Keratinocyte (primary cell): ENCODE measurements at regions not wholly inside any gene's neighbourhood (a gene's known extent, or its start where the extent isn't known, plus 50 kb on each side); places are given as distances from the start of the nearest gene placed in this dataset.

Experiments used
- DNase-seq: peaks from one replicate; pipeline ENCODE4 v3.0.0-alpha.2; 2011; ENCODE audit warnings: low read depth, missing footprints, low spot score
- FAIRE-seq: peaks from 2 replicates; lab custom pipeline; 2011; peaks lifted over from hg19 to GRCh38; lab: Jason Lieb, UNC
- H2AFZ ChIP-seq: 2 replicates; pipeline ENCODE4 v1.6.0; 2012; ENCODE audit warnings: low read length, control low read depth, inconsistent platforms; ENCODE audit not compliant: control insufficient read depth
- H3K27ac ChIP-seq: 2 replicates; pipeline ENCODE4 v1.5.1; 2011; ENCODE audit warnings: low read length; ENCODE audit not compliant: control insufficient read depth, insufficient read depth
- H3K27me3 ChIP-seq: 3 replicates; pipeline ENCODE4 v1.6.0; 2011; ENCODE audit warnings: low read length; ENCODE audit not compliant: control insufficient read depth, insufficient read depth; ENCODE audit errors: extremely low read depth
- H3K36me3 ChIP-seq, 2 experiments: 2 replicates in 1 of 2; 3 replicates in 1 of 2; pipeline ENCODE4 v1.5.1; 2011; ENCODE audit warnings: low read length in 2 of 2, mild to moderate bottlenecking in 1 of 2; ENCODE audit not compliant: control insufficient read depth in 2 of 2, insufficient read depth in 2 of 2; ENCODE audit errors: extremely low read depth in 1 of 2
- H3K4me1 ChIP-seq: 3 replicates; pipeline ENCODE4 v1.5.1; 2011; ENCODE audit warnings: low read length; ENCODE audit not compliant: control insufficient read depth, insufficient read depth; ENCODE audit errors: extremely low read depth
- H3K4me2 ChIP-seq: 3 replicates; pipeline ENCODE4 v1.6.0; 2011; ENCODE audit warnings: low read depth, low read length; ENCODE audit not compliant: control insufficient read depth, insufficient read depth; ENCODE audit errors: extremely low read depth
- H3K4me3 ChIP-seq, 3 experiments: fragments of 200-600 bp in 1 of 3; sonication (generic) in 1 of 3; 2 replicates in 2 of 3; 3 replicates in 1 of 3; pipeline ENCODE4 v1.5.1; 2011 to 2016; ENCODE audit warnings: low read length in 3 of 3, mild to moderate bottlenecking in 3 of 3, control low read depth in 2 of 3, inconsistent platforms in 1 of 3, low read depth in 1 of 3, mixed read lengths in 1 of 3, mixed run types in 1 of 3, moderate library complexity in 1 of 3; ENCODE audit not compliant: control insufficient read depth in 2 of 3, insufficient read depth in 2 of 3; ENCODE audit errors: extremely low read depth in 1 of 3
- H3K79me2 ChIP-seq: 2 replicates; pipeline ENCODE4 v1.6.0; 2012; ENCODE audit warnings: low read length; ENCODE audit not compliant: control insufficient read depth, insufficient read depth
- H3K9ac ChIP-seq: 3 replicates; pipeline ENCODE4 v1.6.0; 2011; ENCODE audit warnings: low read length; ENCODE audit not compliant: control insufficient read depth, insufficient read depth; ENCODE audit errors: extremely low read depth
- H3K9me1 ChIP-seq: 3 replicates; pipeline ENCODE4 v1.6.0; 2011; ENCODE audit warnings: low read length; ENCODE audit not compliant: control insufficient read depth, insufficient read depth; ENCODE audit errors: extremely low read depth
- H3K9me3 ChIP-seq: 2 replicates; pipeline ENCODE4 v1.5.1; 2012; ENCODE audit warnings: low read depth, low read length; ENCODE audit not compliant: control insufficient read depth
- H4K20me1 ChIP-seq: 3 replicates; pipeline ENCODE4 v1.6.0; 2011; ENCODE audit warnings: low read length; ENCODE audit not compliant: control insufficient read depth, insufficient read depth; ENCODE audit errors: extremely low read depth
- EZH2 ChIP-seq: IDR thresholded peaks from one replicate; pipeline ENCODE4 v1.6.1; 2012; ENCODE audit warnings: inconsistent platforms, mild to moderate bottlenecking, low read length, moderate library complexity
- dilution Hi-C: fragments of 300-500 bp; cut with MboI; formaldehyde crosslinking; loops from one replicate; pipeline ENCODE4 v1.7.0; 2020; ENCODE audit warnings: low sequenced_read_pairs; ENCODE audit not compliant: extremely low pct_ligation_motif_present
- TF ChIP-seq, protein P1 (sequence below), 3 experiments: IDR thresholded peaks in 1 of 3; conservative IDR thresholded peaks in 1 of 3; optimal IDR thresholded peaks in 1 of 3; 2 replicates in 2 of 3; 3 replicates in 1 of 3; pipeline versions ENCODE3 to v1.5.1; 2011; ENCODE audit warnings: low read length in 3 of 3, mild to moderate bottlenecking in 3 of 3, moderate library complexity in 2 of 3, control low read depth in 1 of 3, inconsistent platforms in 1 of 3; ENCODE audit not compliant: insufficient read depth in 2 of 3; ENCODE audit errors: extremely low read depth in 1 of 3

DNA sequence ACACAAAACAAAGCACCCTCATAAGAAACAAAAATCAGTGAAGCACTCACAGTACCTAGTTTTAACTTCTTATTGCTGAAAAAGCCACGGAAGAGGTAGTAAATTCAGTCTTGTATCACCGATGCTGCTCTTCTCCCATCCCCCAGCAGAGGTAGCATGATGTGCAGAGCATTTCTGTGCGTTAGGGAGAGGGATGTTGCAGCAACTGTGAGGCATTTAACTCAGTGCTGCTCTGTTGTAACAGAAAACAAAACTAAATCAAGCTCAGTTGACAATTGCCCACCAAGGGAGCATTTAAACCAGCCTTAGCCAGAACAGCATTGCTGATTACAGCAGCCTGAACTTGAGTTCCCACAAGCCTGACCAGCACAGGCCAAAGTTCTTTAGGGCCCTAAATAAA is 1279.7 kb upstream of the ADGRL3 start:
- Histone ChIP-seq H3K4me2 (no peak overlapping the region), H3K36me3 (no peaks in the 10 kb centered on the region), H3K9ac (no peak overlapping the region), H3K27ac (no peak overlapping the region), H3K79me2 (no peaks in the 10 kb centered on the region), H4K20me1 (no peaks in the 10 kb centered on the region), H2AFZ (no peak overlapping the region), H3K27me3 (no peaks in the 10 kb centered on the region), H3K4me1 (peaks cover 4% of the 10 kb centered on the region), H3K9me3 (no peaks in the 10 kb centered on the region), H3K4me3 (no peak overlapping the region), H3K9me1 (no peaks in the 10 kb centered on the region)
- no peak for TF ChIP-seq EZH2
- TF ChIP-seq, protein P1, sequence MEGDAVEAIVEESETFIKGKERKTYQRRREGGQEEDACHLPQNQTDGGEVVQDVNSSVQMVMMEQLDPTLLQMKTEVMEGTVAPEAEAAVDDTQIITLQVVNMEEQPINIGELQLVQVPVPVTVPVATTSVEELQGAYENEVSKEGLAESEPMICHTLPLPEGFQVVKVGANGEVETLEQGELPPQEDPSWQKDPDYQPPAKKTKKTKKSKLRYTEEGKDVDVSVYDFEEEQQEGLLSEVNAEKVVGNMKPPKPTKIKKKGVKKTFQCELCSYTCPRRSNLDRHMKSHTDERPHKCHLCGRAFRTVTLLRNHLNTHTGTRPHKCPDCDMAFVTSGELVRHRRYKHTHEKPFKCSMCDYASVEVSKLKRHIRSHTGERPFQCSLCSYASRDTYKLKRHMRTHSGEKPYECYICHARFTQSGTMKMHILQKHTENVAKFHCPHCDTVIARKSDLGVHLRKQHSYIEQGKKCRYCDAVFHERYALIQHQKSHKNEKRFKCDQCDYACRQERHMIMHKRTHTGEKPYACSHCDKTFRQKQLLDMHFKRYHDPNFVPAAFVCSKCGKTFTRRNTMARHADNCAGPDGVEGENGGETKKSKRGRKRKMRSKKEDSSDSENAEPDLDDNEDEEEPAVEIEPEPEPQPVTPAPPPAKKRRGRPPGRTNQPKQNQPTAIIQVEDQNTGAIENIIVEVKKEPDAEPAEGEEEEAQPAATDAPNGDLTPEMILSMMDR (optimal IDR thresholded peaks at IDR 0.05 in 1 of 3, IDR thresholded peaks at IDR 0.05 in 1 of 3, conservative IDR thresholded peaks at IDR 0.05 in 1 of 3; ENCODE audit: extremely low read depth in 1 of 3, insufficient read depth in 2 of 3, low read length in 3 of 3), result no peak
- dilution Hi-C loops, result no loop called here
- no peak for DNase-seq
- no peak for FAIRE-seq

DNA sequence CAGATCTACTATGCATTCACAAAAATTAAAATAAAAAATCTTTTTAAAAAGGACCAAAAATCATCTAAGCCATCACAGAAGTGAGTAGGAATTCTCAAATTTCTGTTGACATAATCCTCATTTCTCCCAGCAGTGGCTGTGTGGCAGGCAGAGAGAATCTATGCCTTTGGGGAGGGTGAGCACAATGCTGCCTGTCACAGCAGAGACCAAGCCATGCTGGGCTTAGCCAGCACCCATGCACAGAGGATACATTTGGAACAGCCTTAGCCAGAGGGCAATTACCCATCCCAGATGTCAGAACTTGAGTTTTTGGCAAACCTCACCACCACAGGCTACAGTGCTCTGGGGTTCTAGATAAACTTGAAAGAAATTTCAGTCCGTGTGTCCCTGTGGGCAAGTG is 1274.8 kb upstream of the ADGRL3 start:
- no peak overlapping the region for H3K9ac ChIP-seq
- no peak overlapping the region for H3K4me3 ChIP-seq
- FAIRE-seq (peak; percentile 9), DNase-seq (no peak)
- H3K27ac ChIP-seq, result no peak overlapping the region
- H3K79me2 ChIP-seq, result no peaks in the 10 kb centered on the region
- H2AFZ ChIP-seq, result no peak overlapping the region
- TF ChIP-seq, protein P1 (optimal IDR thresholded peaks at IDR 0.05 in 1 of 3, IDR thresholded peaks at IDR 0.05 in 1 of 3, conservative IDR thresholded peaks at IDR 0.05 in 1 of 3; ENCODE audit: extremely low read depth in 1 of 3, insufficient read depth in 2 of 3, low read length in 3 of 3), result no peak
- TF ChIP-seq EZH2, result no peak
- peak overlapping the region; percentile 27 for H3K4me2 ChIP-seq
- peaks cover 11% of the 10 kb centered on the region for H3K4me1 ChIP-seq
- dilution Hi-C loops, result no loop called here
- H3K36me3 ChIP-seq, result no peaks in the 10 kb centered on the region
- no peaks in the 10 kb centered on the region for H3K27me3 ChIP-seq
- H4K20me1 ChIP-seq, result no peaks in the 10 kb centered on the region
- H3K9me1 ChIP-seq, result no peaks in the 10 kb centered on the region
- no peaks in the 10 kb centered on the region for H3K9me3 ChIP-seq
